Natural killer cell (primary cell): ENCODE measurements at regions not wholly inside any gene's neighbourhood (a gene's known extent, or its start where the extent isn't known, plus 50 kb on each side); places are given as distances from the start of the nearest gene placed in this dataset.

Experiments used
- ATAC-seq, 3 donors: fragments of 150-1000 bp in 2 of 3; fragments of 200-7000 bp in 1 of 3; cut with Tn5 transposase; 1 replicate in 1 of 3; 2 replicates in 2 of 3; pipeline ENCODE4 v1.10.0; 2021; ENCODE audit warnings: mild to moderate bottlenecking in 2 of 3, moderate library complexity in 2 of 3
- DNase-seq, 2 donors: peaks; one replicate each; pipeline versions ENCODE4 v3.0.0 to v3.0.0-alpha.2; 2013 to 2021; ENCODE audit warnings: mixed read lengths in 1 of 2
- H3K27ac ChIP-seq: one replicate; pipeline ENCODE4 v1.5.1; 2013; ENCODE audit warnings: mild to moderate bottlenecking, low read length
- H3K27me3 ChIP-seq: one replicate; pipeline ENCODE4 v1.6.1; 2013; ENCODE audit warnings: low read length; ENCODE audit not compliant: control insufficient read depth, insufficient read depth
- H3K36me3 ChIP-seq: one replicate; pipeline ENCODE4 v1.6.1; 2013; ENCODE audit warnings: low read length; ENCODE audit not compliant: control insufficient read depth, insufficient read depth
- H3K4me1 ChIP-seq: one replicate; pipeline ENCODE4 v1.6.1; 2013; ENCODE audit warnings: low read length; ENCODE audit not compliant: control insufficient read depth, insufficient read depth
- H3K4me3 ChIP-seq: one replicate; pipeline ENCODE4 v1.5.1; 2013; ENCODE audit warnings: low read length
- H3K9me3 ChIP-seq: one replicate; pipeline ENCODE4 v1.6.1; 2013; ENCODE audit warnings: low read length; ENCODE audit not compliant: control insufficient read depth, insufficient read depth
- H3K27ac Mint-ChIP-seq, 2 donors: one replicate each; pipeline ENCODE4 v1.8.0; 2022; ENCODE audit warnings: mild to moderate bottlenecking in 2 of 2, mixed read lengths in 2 of 2, moderate library complexity in 1 of 2
- H3K27me3 Mint-ChIP-seq, 2 donors: one replicate each; pipeline ENCODE4 v1.8.0; 2022; ENCODE audit warnings: low read depth in 2 of 2, mixed read lengths in 2 of 2
- H3K36me3 Mint-ChIP-seq: one replicate; pipeline ENCODE4 v1.8.0; 2022; ENCODE audit warnings: mixed read lengths
- H3K4me1 Mint-ChIP-seq, 2 donors: one replicate each; pipeline ENCODE4 v1.8.0; 2022; ENCODE audit warnings: mixed read lengths in 2 of 2
- H3K4me3 Mint-ChIP-seq: one replicate; pipeline ENCODE4 v1.8.0; 2022; ENCODE audit warnings: mild to moderate bottlenecking, moderate library complexity, mixed read lengths
- H3K9me3 Mint-ChIP-seq, 2 donors: one replicate each; pipeline ENCODE4 v1.8.0; 2022; ENCODE audit warnings: mixed read lengths in 2 of 2
- CTCF ChIP-seq: fragments of 200-600 bp; IDR thresholded peaks from one replicate; pipeline ENCODE4 v1.8.0; 2022; ENCODE audit warnings: antibody characterized with exemption
- WGBS: methylation state at CpG from one replicate; pipeline ENCODE4 v1.1.7; 2013; ENCODE audit warnings: missing lambda C conversion rate; ENCODE audit not compliant: insufficient coverage; 5-methylcytosine and 5-hydroxymethylcytosine counted together
- intact Hi-C: fragments of 100-400 bp; cut with micrococcal nuclease; formaldehyde crosslinking; loops from one replicate; pipeline ENCODE4 v1.14.2; 2022

GRCh38 chr11:121366038-121366437 is 73.5 kb downstream of the SC5D start:
- Histone ChIP-seq H3K27me3 (no peaks in the 10 kb centered on the region), H3K9me3 (no peaks in the 10 kb centered on the region), H3K36me3 (no peaks in the 10 kb centered on the region), H3K4me3 (no peak overlapping the region), H3K4me1 (peaks cover 9% of the 10 kb centered on the region), H3K27ac (no peak overlapping the region)
- DNase-seq (no peak), ATAC-seq (no peak)
- Mint-ChIP-seq H3K9me3 (no peaks in the 10 kb centered on the region), H3K27ac (no peak overlapping the region), H3K27me3 (no peaks in the 10 kb centered on the region), H3K36me3 (no peaks in the 10 kb centered on the region), H3K4me1 (peaks cover 14 to 15% of the 10 kb centered on the region in 2 donors), H3K4me3 (no peak overlapping the region)
- 98% methylated on average over 5 of the region's 5 CpGs for WGBS
- TF ChIP-seq CTCF: no peak
- intact Hi-C loops: loop anchor here (5.0 kb wide), 1 partner anchor 51 kb away; no protein-coding TSS in a partner anchor

GRCh38 chr11:121367001-121367843 is 74.7 kb downstream of the SC5D start:
- Mint-ChIP-seq H3K9me3 (no peaks in the 10 kb centered on the region), H3K36me3 (no peaks in the 10 kb centered on the region), H3K4me1 (peaks cover 14 to 15% of the 10 kb centered on the region in 2 donors), H3K4me3 (peak overlapping the region; percentile 7), H3K27ac (peak overlapping the region; percentile 60 to 79), H3K27me3 (no peaks in the 10 kb centered on the region)
- Histone ChIP-seq H3K4me1 (peaks cover 9% of the 10 kb centered on the region), H3K27ac (peak overlapping the region; percentile 21), H3K4me3 (no peak overlapping the region), H3K36me3 (no peaks in the 10 kb centered on the region), H3K27me3 (no peaks in the 10 kb centered on the region), H3K9me3 (no peaks in the 10 kb centered on the region)
- TF ChIP-seq CTCF: no peak
- peak; percentile 20 to 74 for DNase-seq
- intact Hi-C loops: loop anchor here (5.0 kb wide), 1 partner anchor 50 kb away; no protein-coding TSS in a partner anchor
- WGBS: 35% methylated on average over 8 of the region's 8 CpGs
- ATAC-seq: peak; percentile 84 to 97 (median 92)

- Mint-ChIP-seq H3K9me3 (no peaks in the 10 kb centered on the region), H3K4me1 (peaks cover 14 to 15% of the 10 kb centered on the region in 2 donors), H3K27ac (peak overlapping the region; percentile 60 to 79), H3K36me3 (no peaks in the 10 kb centered on the region), H3K4me3 (peak overlapping the region; percentile 68), H3K27me3 (no peaks in the 10 kb centered on the region)
- no peak for DNase-seq
- intact Hi-C loops: loop anchor here (5.0 kb wide), 1 partner anchor 49 kb away; no protein-coding TSS in a partner anchor
- 88% methylated on average over 1 of the region's 2 CpGs for WGBS
- H3K4me3 ChIP-seq: no peak overlapping the region
- H3K9me3 ChIP-seq: no peaks in the 10 kb centered on the region
- peak overlapping the region; percentile 20 for H3K27ac ChIP-seq
- H3K27me3 ChIP-seq: no peaks in the 10 kb centered on the region
- no peaks in the 10 kb centered on the region for H3K36me3 ChIP-seq
- no peak for TF ChIP-seq CTCF
- peaks cover 13% of the 10 kb centered on the region for H3K4me1 ChIP-seq
- ATAC-seq: no peak
These were observed 75.3 kb downstream of the SC5D start for GRCh38 chr11:121367844-121368225.
